GM12872 (cell line): ENCODE measurements at regions not wholly inside any gene's neighbourhood (a gene's known extent, or its start where the extent isn't known, plus 50 kb on each side); places are given as distances from the start of the nearest gene placed in this dataset.

Experiments
- TF ChIP-seq, protein P1 (sequence below): IDR thresholded peaks from 3 replicates; pipeline ENCODE4 v1.5.1; 2011; ENCODE audit warnings: low read depth, mild to moderate bottlenecking, low read length, moderate library complexity; ENCODE audit not compliant: insufficient read depth

DNA sequence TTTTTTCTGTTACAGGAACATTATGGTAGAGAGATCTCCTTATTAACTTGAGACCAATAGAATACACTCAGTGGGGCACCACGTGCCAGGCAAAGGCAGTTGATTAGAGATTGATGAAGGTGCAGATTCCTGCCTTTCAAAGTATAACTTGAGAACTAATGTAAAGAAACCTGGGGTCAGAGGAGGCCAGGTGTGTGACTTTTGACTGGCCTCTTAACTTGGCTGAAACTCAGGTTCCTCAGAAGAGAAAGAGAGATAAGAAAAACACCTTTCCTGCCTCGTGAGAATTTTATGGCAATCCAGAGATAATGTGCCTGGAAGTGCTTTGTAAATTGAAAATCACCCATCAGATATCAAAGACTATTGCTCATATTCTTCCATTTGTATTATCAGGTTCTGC lies 110.7 kb upstream of the GZMB start:
- TF ChIP-seq, protein P1, sequence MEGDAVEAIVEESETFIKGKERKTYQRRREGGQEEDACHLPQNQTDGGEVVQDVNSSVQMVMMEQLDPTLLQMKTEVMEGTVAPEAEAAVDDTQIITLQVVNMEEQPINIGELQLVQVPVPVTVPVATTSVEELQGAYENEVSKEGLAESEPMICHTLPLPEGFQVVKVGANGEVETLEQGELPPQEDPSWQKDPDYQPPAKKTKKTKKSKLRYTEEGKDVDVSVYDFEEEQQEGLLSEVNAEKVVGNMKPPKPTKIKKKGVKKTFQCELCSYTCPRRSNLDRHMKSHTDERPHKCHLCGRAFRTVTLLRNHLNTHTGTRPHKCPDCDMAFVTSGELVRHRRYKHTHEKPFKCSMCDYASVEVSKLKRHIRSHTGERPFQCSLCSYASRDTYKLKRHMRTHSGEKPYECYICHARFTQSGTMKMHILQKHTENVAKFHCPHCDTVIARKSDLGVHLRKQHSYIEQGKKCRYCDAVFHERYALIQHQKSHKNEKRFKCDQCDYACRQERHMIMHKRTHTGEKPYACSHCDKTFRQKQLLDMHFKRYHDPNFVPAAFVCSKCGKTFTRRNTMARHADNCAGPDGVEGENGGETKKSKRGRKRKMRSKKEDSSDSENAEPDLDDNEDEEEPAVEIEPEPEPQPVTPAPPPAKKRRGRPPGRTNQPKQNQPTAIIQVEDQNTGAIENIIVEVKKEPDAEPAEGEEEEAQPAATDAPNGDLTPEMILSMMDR = no peak

DNA sequence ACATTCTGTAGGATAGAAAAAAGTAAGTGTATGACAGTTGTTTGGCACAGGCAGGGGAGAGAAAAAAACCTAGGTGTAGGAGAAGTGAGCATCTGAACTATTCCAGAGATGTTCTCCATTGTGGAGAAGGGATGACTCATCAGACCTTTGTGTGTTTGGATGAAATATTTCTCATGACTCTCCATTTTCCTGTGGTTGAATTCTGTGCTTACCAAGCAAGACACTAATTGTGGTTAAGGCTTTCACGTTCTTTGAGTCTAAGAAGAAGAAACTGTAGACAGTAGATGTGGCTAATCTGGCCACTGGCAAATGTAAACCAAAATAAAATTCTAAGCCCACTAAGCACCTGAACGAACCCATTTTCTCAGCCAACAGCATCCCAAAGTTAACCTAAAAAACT lies 107.9 kb upstream of the GZMB start:
- TF ChIP-seq, protein P1 = no peak

DNA sequence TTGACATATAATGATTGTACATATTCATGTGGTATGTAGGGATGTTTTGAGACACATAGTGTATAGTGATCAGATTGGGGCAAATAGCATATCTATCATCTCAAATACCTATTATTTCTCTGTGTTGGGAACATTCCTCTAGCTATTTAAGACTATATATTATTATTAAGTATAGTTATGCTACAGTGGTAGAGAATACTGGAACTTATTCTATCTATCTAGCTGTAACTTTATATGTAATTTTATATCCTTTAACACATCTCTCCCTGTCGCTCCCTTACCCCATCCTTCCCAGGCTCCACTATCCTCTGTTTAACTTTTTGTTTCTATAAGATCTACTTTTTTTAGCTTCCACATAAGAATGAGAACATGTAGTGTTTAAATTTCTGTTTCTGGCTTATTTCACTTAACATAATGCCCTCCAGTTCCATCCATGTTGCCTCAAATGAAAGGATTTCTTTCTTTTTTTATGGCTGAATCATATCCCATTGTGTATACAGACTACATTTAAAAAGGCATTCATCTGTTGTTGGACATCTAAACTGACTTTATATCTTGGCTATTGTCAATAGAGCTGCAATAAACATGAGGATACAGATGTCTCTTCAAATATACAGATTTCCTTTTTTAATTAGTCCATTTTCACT lies 102.1 kb upstream of the GZMB start:
- TF ChIP-seq, protein P1 = no peak

DNA sequence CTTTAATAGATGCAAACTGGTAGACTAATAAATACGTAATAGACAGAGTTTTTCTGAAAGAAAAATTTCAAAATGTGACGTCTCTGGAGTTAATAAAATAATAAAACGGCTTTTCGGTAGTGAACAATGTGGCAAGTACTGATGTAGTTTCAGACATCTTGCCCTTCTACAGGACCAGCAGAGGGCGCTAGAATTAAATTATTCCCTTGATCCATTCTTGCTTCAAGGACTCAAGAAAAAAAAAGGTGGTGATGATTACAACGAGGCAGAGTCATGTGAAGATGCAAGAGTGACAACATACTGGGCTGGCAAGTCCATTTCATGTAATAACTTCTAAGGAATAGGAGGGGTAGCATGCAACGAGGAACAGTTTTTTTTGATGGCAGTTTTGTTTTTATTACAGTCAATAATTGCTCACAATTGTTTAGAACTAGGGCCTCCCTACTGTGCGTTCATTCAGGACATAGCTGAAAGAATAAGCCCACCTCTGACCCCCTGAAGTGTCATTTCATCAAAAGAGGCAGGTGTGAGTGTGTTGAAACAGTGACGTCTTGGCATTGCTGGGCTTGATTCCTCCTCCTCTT lies 101.0 kb upstream of the GZMB start:
- TF ChIP-seq, protein P1 = peak; percentile 71

DNA sequence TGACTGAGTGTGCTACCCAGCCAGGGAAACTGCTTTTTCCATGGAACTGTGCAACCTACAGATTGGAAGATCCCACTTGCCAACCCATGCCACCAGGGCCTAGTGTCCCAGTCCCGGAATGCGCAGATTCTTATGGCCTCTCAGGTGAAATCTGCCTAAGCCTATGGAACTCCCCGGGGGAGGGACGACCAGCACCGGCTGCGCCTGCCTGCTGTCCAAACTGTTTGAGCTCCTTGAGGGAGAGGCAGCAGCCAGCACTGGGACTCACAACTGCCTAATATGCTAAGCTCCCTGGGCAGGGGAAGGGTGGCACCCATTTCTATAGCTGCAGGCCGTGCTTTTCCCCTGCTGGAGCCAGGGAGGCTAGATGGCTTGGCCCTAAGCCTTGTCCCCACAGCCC lies 92.5 kb upstream of the GZMB start:
- TF ChIP-seq, protein P1 = no peak

DNA sequence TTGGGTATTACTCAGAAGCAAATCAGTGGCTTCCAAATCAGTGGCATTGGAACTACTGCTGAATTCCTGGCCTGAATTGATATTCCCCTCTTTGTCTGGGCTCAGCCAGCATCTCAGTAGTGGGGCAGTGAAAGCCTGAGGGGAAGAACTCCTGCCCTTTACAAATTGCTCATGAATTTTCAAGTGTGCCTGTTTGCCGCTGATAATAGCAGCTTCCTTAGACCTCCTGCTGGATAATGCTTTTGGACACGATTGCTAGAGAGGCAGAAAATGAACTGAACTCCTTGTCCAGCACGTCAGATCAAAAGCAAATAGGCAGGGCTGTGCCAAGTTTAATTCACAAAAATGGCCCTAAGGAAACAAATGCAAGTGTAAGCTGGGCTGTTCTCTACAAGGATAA lies 91.3 kb upstream of the GZMB start:
- TF ChIP-seq, protein P1 = no peak

DNA sequence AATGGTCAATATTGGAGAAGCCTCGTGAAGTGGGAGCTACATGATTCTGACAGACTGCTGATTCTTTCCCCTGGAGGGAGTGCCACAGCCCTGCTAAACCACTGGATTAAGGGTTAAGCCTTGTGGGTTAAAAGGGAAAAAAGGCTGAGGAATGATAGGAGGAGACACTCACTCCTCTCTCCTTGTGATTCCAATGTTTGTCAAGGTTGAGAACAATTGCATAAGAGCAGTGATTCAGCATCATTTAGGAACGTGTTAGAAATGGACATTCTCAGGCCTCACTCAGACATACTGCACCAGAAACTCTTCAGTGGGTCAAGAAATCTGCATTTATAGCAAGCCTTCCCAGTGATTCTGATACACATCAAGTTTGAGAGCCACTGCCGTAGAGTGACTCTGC lies 87.8 kb upstream of the GZMB start:
- TF ChIP-seq, protein P1 = no peak
